ENCODE measurements at regions not wholly inside any gene's neighbourhood (a gene's known extent, or its start where the extent isn't known, plus 50 kb on each side); places are given as distances from the start of the nearest gene placed in this dataset.
A peak's percentile ranks its signal among the peaks of the same experiment; 100 is the strongest.

DNA sequence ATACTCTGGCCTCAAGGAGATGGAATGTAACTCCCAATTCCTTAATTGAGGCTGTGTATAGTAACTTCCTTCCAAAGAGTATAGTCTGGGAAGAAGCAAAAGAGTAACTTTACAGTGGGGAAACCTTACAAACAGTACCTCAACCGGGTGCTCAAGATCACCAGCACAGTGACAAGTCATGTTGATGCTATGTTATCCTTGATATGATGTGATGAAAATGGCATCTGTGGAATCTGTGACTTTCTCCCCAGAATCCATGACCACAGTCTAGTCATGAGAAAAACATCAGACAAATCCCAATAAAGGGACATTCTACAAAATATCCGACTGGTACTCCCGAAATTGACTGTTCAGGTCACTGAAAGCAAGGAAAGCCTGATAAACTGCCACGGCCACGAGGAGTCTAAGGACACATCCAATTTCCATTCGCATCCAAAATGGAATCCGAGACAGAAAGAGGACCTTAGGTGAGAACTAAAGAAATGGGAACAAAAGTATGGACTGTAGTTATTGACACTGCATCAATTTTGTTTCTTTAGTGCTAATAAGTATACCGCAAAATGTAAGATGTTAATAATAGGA is 97.3 kb upstream of the FRMD6 start:
- Histone ChIP-seq H3K27me3 (ENCODE audit: insufficient read depth, low read length) (no peaks in the 10 kb centered on the region), H3K36me3 (ENCODE audit: insufficient read depth, low read length) (0 out of 2 replicates have a peak, but pooled peaks cover 7% of the 10 kb centered on the region), H3K79me2 (ENCODE audit: control insufficient read depth, insufficient read depth, low read length, unreplicated experiment) (peaks cover 17% of the 10 kb centered on the region), H3K27ac (ENCODE audit: low read depth, low read length) (peak overlapping the region; percentile 96), H3K4me3 (ENCODE audit: low read depth, low read length) (peak overlapping the region; percentile 73), H2AFZ (ENCODE audit: low read length, unreplicated experiment) (peak overlapping the region; percentile 73), H3K4me1 (ENCODE audit: control insufficient read depth, insufficient read depth, low read length, unreplicated experiment) (peaks cover 56% of the 10 kb centered on the region)

DNA sequence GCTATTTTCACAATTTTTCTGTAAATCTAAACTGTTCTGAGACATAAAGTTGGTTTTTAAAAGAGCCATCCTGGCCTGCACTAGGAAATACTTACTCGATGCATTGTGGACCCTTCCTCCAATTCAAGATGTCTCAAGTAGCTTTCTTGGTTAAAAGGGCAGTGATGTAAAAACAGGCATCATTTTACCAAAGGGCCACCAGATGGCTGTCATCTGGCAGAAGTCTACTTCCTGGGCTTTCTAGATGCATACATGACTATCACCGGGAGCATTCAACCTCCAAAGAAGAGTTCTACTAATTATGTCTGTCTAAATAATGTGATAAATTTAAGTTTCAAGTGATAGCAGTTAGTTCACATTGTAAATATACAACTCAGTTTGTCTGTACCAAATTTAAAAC is 96.8 kb upstream of the FRMD6 start:
- H3K4me3 ChIP-seq (ENCODE audit: low read depth, low read length): peak overlapping the region; percentile 73
- peaks cover 17% of the 10 kb centered on the region for H3K79me2 ChIP-seq (ENCODE audit: control insufficient read depth, insufficient read depth, low read length, unreplicated experiment)
- 0 out of 2 replicates have a peak, but pooled peaks cover 8% of the 10 kb centered on the region for H3K36me3 ChIP-seq (ENCODE audit: insufficient read depth, low read length)
- peaks cover 56% of the 10 kb centered on the region for H3K4me1 ChIP-seq (ENCODE audit: control insufficient read depth, insufficient read depth, low read length, unreplicated experiment)
- peak overlapping the region; percentile 73 for H2AFZ ChIP-seq (ENCODE audit: low read length, unreplicated experiment)
- peak overlapping the region; percentile 96 for H3K27ac ChIP-seq (ENCODE audit: low read depth, low read length)
- no peaks in the 10 kb centered on the region for H3K27me3 ChIP-seq (ENCODE audit: insufficient read depth, low read length)

- Histone ChIP-seq H3K79me2 (ENCODE audit: control insufficient read depth, insufficient read depth, low read length, unreplicated experiment) (peaks cover 13% of the 10 kb centered on the region), H3K4me1 (ENCODE audit: control insufficient read depth, insufficient read depth, low read length, unreplicated experiment) (peaks cover 19% of the 10 kb centered on the region), H2AFZ (ENCODE audit: low read length, unreplicated experiment) (no peak overlapping the region), H3K27ac (ENCODE audit: low read depth, low read length) (no peak overlapping the region), H3K4me3 (ENCODE audit: low read depth, low read length) (no peak overlapping the region), H3K36me3 (ENCODE audit: insufficient read depth, low read length) (peaks cover 17% of the 10 kb centered on the region; the same call in 1 of the 2 replicates), H3K27me3 (ENCODE audit: insufficient read depth, low read length) (no peaks in the 10 kb centered on the region)
These were observed 90.6 kb upstream of the FRMD6 start for GRCh38 chr14:51561141-51561540.

GRCh38 chr14:51562816-51563215 is 88.9 kb upstream of the FRMD6 start:
- no peak overlapping the region for H3K27ac ChIP-seq (ENCODE audit: low read depth, low read length)
- H3K27me3 ChIP-seq (ENCODE audit: insufficient read depth, low read length): no peaks in the 10 kb centered on the region
- peaks cover 12% of the 10 kb centered on the region; the same call in 1 of the 2 replicates for H3K36me3 ChIP-seq (ENCODE audit: insufficient read depth, low read length)
- H3K79me2 ChIP-seq (ENCODE audit: control insufficient read depth, insufficient read depth, low read length, unreplicated experiment): peaks cover 13% of the 10 kb centered on the region
- H3K4me1 ChIP-seq (ENCODE audit: control insufficient read depth, insufficient read depth, low read length, unreplicated experiment): peaks cover 12% of the 10 kb centered on the region
- H2AFZ ChIP-seq (ENCODE audit: low read length, unreplicated experiment): no peak overlapping the region
- no peak overlapping the region for H3K4me3 ChIP-seq (ENCODE audit: low read depth, low read length)

- Histone ChIP-seq H3K79me2 (ENCODE audit: control insufficient read depth, insufficient read depth, low read length, unreplicated experiment) (peaks cover 17% of the 10 kb centered on the region), H3K4me3 (ENCODE audit: low read depth, low read length) (no peak overlapping the region), H3K27ac (ENCODE audit: low read depth, low read length) (no peak overlapping the region), H3K36me3 (ENCODE audit: insufficient read depth, low read length) (peaks cover 12% of the 10 kb centered on the region; the same call in 1 of the 2 replicates), H3K27me3 (ENCODE audit: insufficient read depth, low read length) (no peaks in the 10 kb centered on the region), H2AFZ (ENCODE audit: low read length, unreplicated experiment) (no peak overlapping the region), H3K4me1 (ENCODE audit: control insufficient read depth, insufficient read depth, low read length, unreplicated experiment) (peaks cover 12% of the 10 kb centered on the region)
These were observed 88.2 kb upstream of the FRMD6 start for GRCh38 chr14:51563560-51563959.

- Histone ChIP-seq H2AFZ (ENCODE audit: low read length, unreplicated experiment) (no peak overlapping the region), H3K4me3 (ENCODE audit: low read depth, low read length) (no peak overlapping the region), H3K4me1 (ENCODE audit: control insufficient read depth, insufficient read depth, low read length, unreplicated experiment) (peaks cover 12% of the 10 kb centered on the region), H3K27ac (ENCODE audit: low read depth, low read length) (no peak overlapping the region), H3K79me2 (ENCODE audit: control insufficient read depth, insufficient read depth, low read length, unreplicated experiment) (peaks cover 13% of the 10 kb centered on the region), H3K36me3 (ENCODE audit: insufficient read depth, low read length) (peaks cover 12% of the 10 kb centered on the region; the same call in 1 of the 2 replicates), H3K27me3 (ENCODE audit: insufficient read depth, low read length) (no peaks in the 10 kb centered on the region)
These were observed 87.2 kb upstream of the FRMD6 start for GRCh38 chr14:51564460-51564859.

GRCh38 chr14:51564986-51565604 is 86.6 kb upstream of the FRMD6 start:
- H3K4me3 ChIP-seq (ENCODE audit: low read depth, low read length): no peak overlapping the region
- no peak overlapping the region for H3K27ac ChIP-seq (ENCODE audit: low read depth, low read length)
- peaks cover 12% of the 10 kb centered on the region for H3K4me1 ChIP-seq (ENCODE audit: control insufficient read depth, insufficient read depth, low read length, unreplicated experiment)
- peaks cover 13% of the 10 kb centered on the region for H3K79me2 ChIP-seq (ENCODE audit: control insufficient read depth, insufficient read depth, low read length, unreplicated experiment)
- H3K27me3 ChIP-seq (ENCODE audit: insufficient read depth, low read length): no peaks in the 10 kb centered on the region
- H2AFZ ChIP-seq (ENCODE audit: low read length, unreplicated experiment): no peak overlapping the region
- peaks cover 10% of the 10 kb centered on the region; the same call in 1 of the 2 replicates for H3K36me3 ChIP-seq (ENCODE audit: insufficient read depth, low read length)

GRCh38 chr14:51566831-51567582 is 84.7 kb upstream of the FRMD6 start:
- Histone ChIP-seq H3K79me2 (ENCODE audit: control insufficient read depth, insufficient read depth, low read length, unreplicated experiment) (peaks cover 11% of the 10 kb centered on the region), H3K36me3 (ENCODE audit: insufficient read depth, low read length) (peaks cover 18% of the 10 kb centered on the region; the same call in 1 of the 2 replicates), H2AFZ (ENCODE audit: low read length, unreplicated experiment) (no peak overlapping the region), H3K4me1 (ENCODE audit: control insufficient read depth, insufficient read depth, low read length, unreplicated experiment) (peaks cover 12% of the 10 kb centered on the region), H3K27me3 (ENCODE audit: insufficient read depth, low read length) (no peaks in the 10 kb centered on the region), H3K4me3 (ENCODE audit: low read depth, low read length) (no peak overlapping the region), H3K27ac (ENCODE audit: low read depth, low read length) (no peak overlapping the region)

DNA sequence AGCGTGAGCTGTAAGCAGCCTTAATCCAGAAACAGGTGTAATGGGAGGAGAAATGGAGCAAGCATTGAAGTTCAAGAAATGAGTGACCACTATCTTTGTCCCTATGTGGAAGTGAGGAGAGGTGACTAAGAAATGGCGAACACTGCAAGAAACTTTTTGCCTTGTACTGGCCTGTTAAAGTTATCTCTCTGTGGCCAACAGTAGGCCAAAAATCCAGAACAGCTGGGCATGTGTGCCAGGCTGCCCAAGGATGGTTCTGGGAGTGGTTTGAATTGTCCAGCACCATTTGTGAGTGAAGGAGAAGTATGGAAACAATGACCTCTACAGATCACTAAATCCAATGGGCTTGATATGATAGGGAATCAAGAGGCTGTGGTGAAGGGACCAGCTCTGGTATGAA is 83.3 kb upstream of the FRMD6 start:
- H3K4me1 ChIP-seq (ENCODE audit: control insufficient read depth, insufficient read depth, low read length, unreplicated experiment): peaks cover 4% of the 10 kb centered on the region
- H3K36me3 ChIP-seq (ENCODE audit: insufficient read depth, low read length): peaks cover 13% of the 10 kb centered on the region; the same call in 1 of the 2 replicates
- no peak overlapping the region for H2AFZ ChIP-seq (ENCODE audit: low read length, unreplicated experiment)
- no peak overlapping the region for H3K27ac ChIP-seq (ENCODE audit: low read depth, low read length)
- H3K79me2 ChIP-seq (ENCODE audit: control insufficient read depth, insufficient read depth, low read length, unreplicated experiment): peaks cover 7% of the 10 kb centered on the region
- no peaks in the 10 kb centered on the region for H3K27me3 ChIP-seq (ENCODE audit: insufficient read depth, low read length)
- H3K4me3 ChIP-seq (ENCODE audit: low read depth, low read length): no peak overlapping the region

- Histone ChIP-seq H3K4me1 (ENCODE audit: control insufficient read depth, insufficient read depth, low read length, unreplicated experiment) (peaks cover 21% of the 10 kb centered on the region), H3K79me2 (ENCODE audit: control insufficient read depth, insufficient read depth, low read length, unreplicated experiment) (no peaks in the 10 kb centered on the region), H3K27ac (ENCODE audit: low read depth, low read length) (no peak overlapping the region), H3K27me3 (ENCODE audit: insufficient read depth, low read length) (no peaks in the 10 kb centered on the region), H3K36me3 (ENCODE audit: insufficient read depth, low read length) (0 out of 2 replicates have a peak, but pooled peaks cover 10% of the 10 kb centered on the region), H3K4me3 (ENCODE audit: low read depth, low read length) (no peak overlapping the region), H2AFZ (ENCODE audit: low read length, unreplicated experiment) (no peak overlapping the region)
These were observed 78.1 kb upstream of the FRMD6 start for GRCh38 chr14:51573607-51574006.
